CD14-positive monocyte (primary cell): ENCODE measurements at regions not wholly inside any gene's neighbourhood (a gene's known extent, or its start where the extent isn't known, plus 50 kb on each side); places are given as distances from the start of the nearest gene placed in this dataset.

ENCODE experiments used
- DNase-seq, 3 donors: peaks; one replicate each; pipeline ENCODE4 v3.0.0-alpha.2; 2011 to 2022
- H2AFZ ChIP-seq: 2 replicates; pipeline ENCODE4 v1.6.0; 2012; ENCODE audit warnings: mild to moderate bottlenecking, low read depth, low read length, inconsistent platforms; ENCODE audit not compliant: insufficient read depth, poor library complexity, severe bottlenecking
- H3K27ac ChIP-seq, 2 donors: 1 replicate in 1 of 2; 2 replicates in 1 of 2; pipeline ENCODE4 v1.5.1; 2012 to 2013; ENCODE audit warnings: low read length in 2 of 2, control low read depth in 1 of 2, inconsistent platforms in 1 of 2, low read depth in 1 of 2, mild to moderate bottlenecking in 1 of 2
- H3K27me3 ChIP-seq, 2 donors: one replicate each; pipeline versions ENCODE4 v1.6.0 to v1.6.1; 2011 to 2013; ENCODE audit warnings: low read length in 2 of 2; ENCODE audit not compliant: control insufficient read depth in 2 of 2, insufficient read depth in 2 of 2
- H3K36me3 ChIP-seq, 2 donors: replicated peaks in 1 of 2; 1 replicate in 1 of 2; 2 replicates in 1 of 2; pipeline versions ENCODE4 v1.5.1 to v1.6.1; 2012 to 2013; ENCODE audit warnings: low read length in 2 of 2, control low read depth in 1 of 2, inconsistent platforms in 1 of 2, mild to moderate bottlenecking in 1 of 2; ENCODE audit not compliant: insufficient read depth in 2 of 2, control insufficient read depth in 1 of 2
- H3K4me1 ChIP-seq, 2 donors: 1 replicate in 1 of 2; 2 replicates in 1 of 2; pipeline versions ENCODE4 v1.5.1 to v1.6.1; 2012 to 2013; ENCODE audit warnings: low read length in 2 of 2, control low read depth in 1 of 2, inconsistent platforms in 1 of 2, mild to moderate bottlenecking in 1 of 2, moderate library complexity in 1 of 2; ENCODE audit not compliant: insufficient read depth in 2 of 2, control insufficient read depth in 1 of 2
- H3K4me2 ChIP-seq: replicated peaks from 2 replicates; pipeline ENCODE3; 2012; ENCODE audit warnings: low read length, moderate library complexity, mild to moderate bottlenecking; ENCODE audit not compliant: poor library complexity, severe bottlenecking; ENCODE audit errors: extremely low read depth
- H3K4me3 ChIP-seq, 3 experiments: fragments of 200-600 bp in 1 of 3; sonication (generic) in 1 of 3; replicated peaks in 1 of 3; 1 replicate in 2 of 3; 2 replicates in 1 of 3; pipeline ENCODE4 v1.5.1; 2011 to 2013; ENCODE audit warnings: low read length in 3 of 3, mild to moderate bottlenecking in 3 of 3, control low read depth in 2 of 3, low read depth in 2 of 3, inconsistent platforms in 1 of 3, moderate library complexity in 1 of 3
- H3K79me2 ChIP-seq: 2 replicates; pipeline ENCODE4 v1.6.0; 2012; ENCODE audit warnings: mild to moderate bottlenecking, control low read depth, inconsistent platforms, low read length, moderate library complexity; ENCODE audit not compliant: insufficient read depth
- H3K9ac ChIP-seq: 2 replicates; pipeline ENCODE4 v1.6.0; 2017; ENCODE audit warnings: low read length, mild to moderate bottlenecking; ENCODE audit not compliant: insufficient read depth, poor library complexity, severe bottlenecking
- H3K9me3 ChIP-seq, 2 donors: replicated peaks in 1 of 2; 1 replicate in 1 of 2; 2 replicates in 1 of 2; pipeline versions ENCODE4 v1.5.1 to v1.6.1; 2012 to 2013; ENCODE audit warnings: low read length in 2 of 2, control low read depth in 1 of 2; ENCODE audit not compliant: control insufficient read depth in 1 of 2, insufficient read depth in 1 of 2
- H4K20me1 ChIP-seq: 2 replicates; pipeline ENCODE4 v1.6.0; 2012; ENCODE audit warnings: mild to moderate bottlenecking, low read length, control low read depth, moderate library complexity; ENCODE audit not compliant: insufficient read depth
- H3K27ac Mint-ChIP-seq, 7 donors: one replicate each; pipeline ENCODE4 v1.8.0; 2020; ENCODE audit warnings: mild to moderate bottlenecking in 7 of 7, mixed read lengths in 7 of 7, moderate library complexity in 6 of 7, inconsistent platforms in 2 of 7
- H3K27me3 Mint-ChIP-seq, 3 donors: one replicate each; pipeline ENCODE4 v1.8.0; 2021 to 2022; ENCODE audit warnings: low read depth in 3 of 3, mild to moderate bottlenecking in 3 of 3, mixed read lengths in 3 of 3, moderate library complexity in 3 of 3, inconsistent platforms in 1 of 3
- H3K36me3 Mint-ChIP-seq, 2 donors: one replicate each; pipeline ENCODE4 v1.8.0; 2020; ENCODE audit warnings: mixed read lengths in 2 of 2, inconsistent platforms in 1 of 2, mild to moderate bottlenecking in 1 of 2
- H3K4me1 Mint-ChIP-seq: one replicate; pipeline ENCODE4 v1.8.0; 2020; ENCODE audit warnings: mild to moderate bottlenecking, mixed read lengths
- H3K4me3 Mint-ChIP-seq, 2 donors: one replicate each; pipeline ENCODE4 v1.8.0; 2020; ENCODE audit warnings: mild to moderate bottlenecking in 2 of 2, mixed read lengths in 2 of 2, moderate library complexity in 1 of 2
- H3K9me3 Mint-ChIP-seq, 7 donors: one replicate each; pipeline ENCODE4 v1.8.0; 2020 to 2022; ENCODE audit warnings: mixed read lengths in 7 of 7, mild to moderate bottlenecking in 6 of 7, moderate library complexity in 6 of 7, inconsistent platforms in 2 of 7
- WGBS: methylation state at CpG from one replicate; pipeline ENCODE4 v1.1.5; 2013; ENCODE audit warnings: missing lambda C conversion rate; ENCODE audit not compliant: insufficient coverage; 5-methylcytosine and 5-hydroxymethylcytosine counted together
- intact Hi-C, 2 donors: fragments of 100-400 bp; cut with micrococcal nuclease; formaldehyde crosslinking; loops; one replicate each; pipeline versions ENCODE4 v1.15.0 to v1.15.1; 2023
- TF ChIP-seq, protein P1 (sequence below): fragments of 200-600 bp; IDR thresholded peaks from one replicate; pipeline ENCODE4 v1.8.0; 2022; ENCODE audit warnings: antibody characterized with exemption, mild to moderate bottlenecking

- Histone ChIP-seq H2AFZ (no peak overlapping the region), H3K27ac (no peak overlapping the region), H3K27me3 (no peaks in the 10 kb centered on the region), H3K9me3 (peaks cover 0 to 1% of the 10 kb centered on the region in 2 donors), H3K36me3 (no peaks in the 10 kb centered on the region), H3K9ac (no peak overlapping the region), H3K4me1 (no peaks in the 10 kb centered on the region), H3K4me3 (no peak overlapping the region), H4K20me1 (no peaks in the 10 kb centered on the region), H3K4me2 (no peak overlapping the region), H3K79me2 (no peaks in the 10 kb centered on the region)
- DNase-seq, result no peak
- H3K27ac Mint-ChIP-seq, result no peak overlapping the region
- H3K4me1 Mint-ChIP-seq, result no peaks in the 10 kb centered on the region
- H3K27me3 Mint-ChIP-seq, result peaks cover 0 to 1% (median 0%) of the 10 kb centered on the region in 3 donors
- TF ChIP-seq, protein P1, sequence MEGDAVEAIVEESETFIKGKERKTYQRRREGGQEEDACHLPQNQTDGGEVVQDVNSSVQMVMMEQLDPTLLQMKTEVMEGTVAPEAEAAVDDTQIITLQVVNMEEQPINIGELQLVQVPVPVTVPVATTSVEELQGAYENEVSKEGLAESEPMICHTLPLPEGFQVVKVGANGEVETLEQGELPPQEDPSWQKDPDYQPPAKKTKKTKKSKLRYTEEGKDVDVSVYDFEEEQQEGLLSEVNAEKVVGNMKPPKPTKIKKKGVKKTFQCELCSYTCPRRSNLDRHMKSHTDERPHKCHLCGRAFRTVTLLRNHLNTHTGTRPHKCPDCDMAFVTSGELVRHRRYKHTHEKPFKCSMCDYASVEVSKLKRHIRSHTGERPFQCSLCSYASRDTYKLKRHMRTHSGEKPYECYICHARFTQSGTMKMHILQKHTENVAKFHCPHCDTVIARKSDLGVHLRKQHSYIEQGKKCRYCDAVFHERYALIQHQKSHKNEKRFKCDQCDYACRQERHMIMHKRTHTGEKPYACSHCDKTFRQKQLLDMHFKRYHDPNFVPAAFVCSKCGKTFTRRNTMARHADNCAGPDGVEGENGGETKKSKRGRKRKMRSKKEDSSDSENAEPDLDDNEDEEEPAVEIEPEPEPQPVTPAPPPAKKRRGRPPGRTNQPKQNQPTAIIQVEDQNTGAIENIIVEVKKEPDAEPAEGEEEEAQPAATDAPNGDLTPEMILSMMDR, result no peak
- peaks cover 2 to 11% (median 4%) of the 10 kb centered on the region in 7 donors for H3K9me3 Mint-ChIP-seq
- H3K36me3 Mint-ChIP-seq, result no peaks in the 10 kb centered on the region
- WGBS, result 80% methylated on average over 1 of the region's 1 CpG
- intact Hi-C loops, result no loop called here
- H3K4me3 Mint-ChIP-seq, result no peak overlapping the region
Observed at GRCh38 chr2:79292958-79293315, 133.4 kb upstream of the REG3A start.

DNA sequence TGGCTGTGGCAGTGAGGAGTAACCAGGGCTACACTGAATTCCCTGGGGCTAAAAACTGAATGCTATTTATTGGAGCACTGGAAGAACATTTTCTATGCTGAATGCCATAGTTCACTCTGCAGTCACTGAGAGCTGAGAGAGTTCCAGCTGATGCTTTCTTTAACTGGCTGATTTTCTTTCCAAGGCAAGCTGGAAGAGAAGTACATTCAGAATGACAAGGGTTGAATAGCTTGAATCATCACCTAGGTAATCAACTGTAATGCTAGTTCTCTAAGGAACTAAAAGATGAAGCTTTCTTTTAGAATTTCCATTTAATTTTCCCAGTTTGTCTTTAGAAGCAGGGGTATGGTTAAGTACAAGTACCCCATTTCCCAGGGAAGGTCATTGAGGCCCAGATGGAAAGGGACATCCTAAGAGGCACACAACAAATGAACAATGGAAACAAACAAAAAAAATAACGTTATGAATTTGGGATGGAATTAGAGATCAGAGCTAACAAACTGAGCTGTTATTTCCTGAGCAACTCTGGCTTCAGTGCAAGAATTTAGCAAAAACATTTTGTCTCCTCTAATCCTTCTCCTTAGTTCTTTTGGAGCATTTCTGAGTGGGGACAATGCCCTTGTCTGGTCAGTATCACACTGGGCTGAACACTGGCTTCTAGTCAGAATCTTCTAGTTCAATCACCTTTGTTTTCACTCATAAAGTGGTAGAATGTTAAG lies 132.8 kb upstream of the REG3A start:
- no peaks in the 10 kb centered on the region for H3K27me3 ChIP-seq
- H3K9me3 ChIP-seq, result peaks cover 0 to 5% of the 10 kb centered on the region in 2 donors
- H3K36me3 ChIP-seq, result no peaks in the 10 kb centered on the region
- intact Hi-C loops, result no loop called here
- H3K4me1 ChIP-seq, result no peaks in the 10 kb centered on the region
- no peaks in the 10 kb centered on the region for H3K79me2 ChIP-seq
- Mint-ChIP-seq H3K27ac (no peak overlapping the region), H3K4me3 (no peak overlapping the region), H3K9me3 (peaks cover 2 to 16% (median 7%) of the 10 kb centered on the region in 7 donors), H3K36me3 (no peaks in the 10 kb centered on the region), H3K4me1 (no peaks in the 10 kb centered on the region), H3K27me3 (peaks cover 0 to 1% (median 0%) of the 10 kb centered on the region in 3 donors)
- no peak overlapping the region for H3K9ac ChIP-seq
- no peak overlapping the region for H3K27ac ChIP-seq
- TF ChIP-seq, protein P1, result no peak
- H3K4me3 ChIP-seq, result no peak overlapping the region
- no peaks in the 10 kb centered on the region for H4K20me1 ChIP-seq
- WGBS, result 80% methylated on average over 1 of the region's 1 CpG
- no peak overlapping the region for H3K4me2 ChIP-seq
- no peak for DNase-seq
- no peak overlapping the region for H2AFZ ChIP-seq
